GM21515 (cell line): ENCODE measurements at regions not wholly inside any gene's neighbourhood (a gene's known extent, or its start where the extent isn't known, plus 50 kb on each side); places are given as distances from the start of the nearest gene placed in this dataset.

Source experiments
- ATAC-seq: cut with Tn5 transposase; IDR thresholded peaks from one replicate; pipeline ENCODE4 v1.9.1; 2021; ENCODE audit not compliant: unreplicated experiment

- no peak for ATAC-seq
Observed at GRCh38 chr1:218633238-218633988, 288.3 kb downstream of the TGFB2 start.

GRCh38 chr1:218634212-218634611 lies 289.1 kb downstream of the TGFB2 start:
- no peak for ATAC-seq

- no peak for ATAC-seq
Observed at GRCh38 chr1:218636548-218636947, 291.4 kb downstream of the TGFB2 start.

GRCh38 chr1:218640173-218640572 lies 295.0 kb downstream of the TGFB2 start:
- ATAC-seq, result no peak

GRCh38 chr1:218642033-218642948 lies 297.2 kb downstream of the TGFB2 start:
- ATAC-seq, result no peak

GRCh38 chr1:218643281-218643680 lies 298.1 kb downstream of the TGFB2 start:
- no peak for ATAC-seq

- ATAC-seq, result no peak
Observed at GRCh38 chr1:218643926-218644325, 298.8 kb downstream of the TGFB2 start.

- ATAC-seq, result no peak
Observed at GRCh38 chr1:218646288-218646687, 301.2 kb downstream of the TGFB2 start.

- no peak for ATAC-seq
Observed at GRCh38 chr1:218656301-218657037, 311.3 kb downstream of the TGFB2 start.

- no peak for ATAC-seq
Observed at GRCh38 chr1:218658269-218658668, 313.1 kb downstream of the TGFB2 start.

GRCh38 chr1:218658899-218659298 lies 313.8 kb downstream of the TGFB2 start:
- no peak for ATAC-seq

GRCh38 chr1:218659911-218660677 lies 315.0 kb downstream of the TGFB2 start:
- no peak for ATAC-seq

- no peak for ATAC-seq
Observed at GRCh38 chr1:218660678-218661053, 315.5 kb downstream of the TGFB2 start.

- no peak for ATAC-seq
Observed at GRCh38 chr1:218661411-218661810, 316.3 kb downstream of the TGFB2 start.

GRCh38 chr1:218664385-218665170 lies 319.4 kb downstream of the TGFB2 start:
- ATAC-seq, result no peak

GRCh38 chr1:218665221-218665620 lies 320.1 kb downstream of the TGFB2 start:
- ATAC-seq, result no peak

GRCh38 chr1:218666263-218666662 lies 321.1 kb downstream of the TGFB2 start:
- no peak for ATAC-seq

- ATAC-seq, result no peak
Observed at GRCh38 chr1:218667781-218668516, 322.8 kb downstream of the TGFB2 start.

GRCh38 chr1:218669431-218669830 lies 324.3 kb downstream of the TGFB2 start:
- ATAC-seq, result no peak
